Ishikawa (cell line): ENCODE measurements at regions not wholly inside any gene's neighbourhood (a gene's known extent, or its start where the extent isn't known, plus 50 kb on each side); places are given as distances from the start of the nearest gene placed in this dataset.

Experiments
- CEBPB ChIP-seq: IDR thresholded peaks from 2 replicates; pipeline ENCODE4 v1.6.1; 2012
- CREB1 ChIP-seq: IDR thresholded peaks from 2 replicates; pipeline ENCODE4 v1.6.1; 2012; ENCODE audit warnings: low read depth
- EGR1 ChIP-seq: IDR thresholded peaks from 2 replicates; pipeline ENCODE4 v1.6.1; 2012
- EP300 ChIP-seq: IDR thresholded peaks from 2 replicates; pipeline ENCODE4 v1.6.1; 2012; ENCODE audit warnings: borderline replicate concordance
- FOXM1 ChIP-seq: IDR thresholded peaks from 2 replicates; pipeline ENCODE4 v1.6.1; 2012; ENCODE audit warnings: low read depth, borderline replicate concordance
- MAX ChIP-seq: IDR thresholded peaks from 2 replicates; pipeline ENCODE4 v1.6.1; 2012
- NFIC ChIP-seq: IDR thresholded peaks from 2 replicates; pipeline ENCODE4 v1.6.1; 2012
- RAD21 ChIP-seq: IDR thresholded peaks from 2 replicates; pipeline ENCODE4 v1.6.1; 2012; ENCODE audit warnings: low read depth
- TAF1 ChIP-seq: IDR thresholded peaks from 2 replicates; pipeline ENCODE4 v1.6.1; 2012; ENCODE audit warnings: low read depth, mild to moderate bottlenecking
- TCF12 ChIP-seq: IDR thresholded peaks from 2 replicates; pipeline ENCODE4 v1.6.1; 2012; ENCODE audit warnings: low read depth
- TEAD4 ChIP-seq: IDR thresholded peaks from 2 replicates; pipeline ENCODE4 v1.6.1; 2012
- YY1 ChIP-seq: IDR thresholded peaks from 2 replicates; pipeline ENCODE4 v1.6.1; 2012; ENCODE audit warnings: low read depth
- ZBTB7A ChIP-seq: IDR thresholded peaks from 2 replicates; pipeline ENCODE4 v1.6.1; 2012; ENCODE audit warnings: low read depth
- TF ChIP-seq, protein P1 (sequence below): IDR thresholded peaks from 2 replicates; pipeline ENCODE4 v1.6.1; 2012
- TF ChIP-seq, protein P2 (sequence below): IDR thresholded peaks from 2 replicates; pipeline ENCODE4 v1.6.1; 2012; ENCODE audit warnings: low read depth, mild to moderate bottlenecking

GRCh38 chr20:24778585-24779031 is 170.5 kb upstream of the CST7 start:
- TF ChIP-seq, protein P1, sequence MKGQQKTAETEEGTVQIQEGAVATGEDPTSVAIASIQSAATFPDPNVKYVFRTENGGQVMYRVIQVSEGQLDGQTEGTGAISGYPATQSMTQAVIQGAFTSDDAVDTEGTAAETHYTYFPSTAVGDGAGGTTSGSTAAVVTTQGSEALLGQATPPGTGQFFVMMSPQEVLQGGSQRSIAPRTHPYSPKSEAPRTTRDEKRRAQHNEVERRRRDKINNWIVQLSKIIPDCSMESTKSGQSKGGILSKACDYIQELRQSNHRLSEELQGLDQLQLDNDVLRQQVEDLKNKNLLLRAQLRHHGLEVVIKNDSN: no peak
- TF ChIP-seq MAX: no peak
- TF ChIP-seq EGR1: no peak
- no peak for TF ChIP-seq EP300
- TF ChIP-seq RAD21: peak; percentile 18; the same call in 1 of the 2 replicates

DNA sequence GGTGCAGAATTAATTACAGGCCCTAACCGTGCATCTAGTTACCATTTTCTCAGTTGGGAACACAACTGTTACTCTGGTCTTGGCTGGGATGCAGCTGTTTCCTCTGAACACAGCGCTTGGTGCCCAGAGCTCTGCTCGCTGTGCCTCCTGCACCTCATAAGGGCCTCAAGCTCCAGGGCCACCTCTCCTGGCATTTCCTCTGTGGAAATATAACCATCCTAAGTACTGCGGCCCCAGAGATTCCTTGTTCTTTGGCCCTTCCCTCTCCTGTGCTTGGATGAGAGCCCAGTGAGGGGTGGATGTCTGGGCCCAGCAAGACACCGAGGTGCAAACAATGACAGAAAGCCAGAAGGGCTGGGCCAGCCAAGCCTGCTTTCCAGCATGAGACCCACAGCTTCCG is 169.9 kb upstream of the CST7 start:
- 0 out of 2 replicates have a peak, but pooled peaks have one; percentile 15 for TF ChIP-seq FOXM1
- TF ChIP-seq, protein P1: no peak
- peak; percentile 33; the same call in 1 of the 2 replicates for TF ChIP-seq RAD21
- TF ChIP-seq ZBTB7A: no peak
- 0 out of 2 replicates have a peak, but pooled peaks have one; percentile 39 for TF ChIP-seq EGR1
- TF ChIP-seq CEBPB: 0 out of 2 replicates have a peak, but pooled peaks have one; percentile 19
- 0 out of 2 replicates have a peak, but pooled peaks have one; percentile 34 for TF ChIP-seq YY1
- TF ChIP-seq EP300: peak; percentile 79
- TF ChIP-seq TEAD4: peak; percentile 73
- TF ChIP-seq NFIC: peak; percentile 89
- no peak for TF ChIP-seq TAF1
- peak; percentile 85 for TF ChIP-seq TCF12
- TF ChIP-seq, protein P2, sequence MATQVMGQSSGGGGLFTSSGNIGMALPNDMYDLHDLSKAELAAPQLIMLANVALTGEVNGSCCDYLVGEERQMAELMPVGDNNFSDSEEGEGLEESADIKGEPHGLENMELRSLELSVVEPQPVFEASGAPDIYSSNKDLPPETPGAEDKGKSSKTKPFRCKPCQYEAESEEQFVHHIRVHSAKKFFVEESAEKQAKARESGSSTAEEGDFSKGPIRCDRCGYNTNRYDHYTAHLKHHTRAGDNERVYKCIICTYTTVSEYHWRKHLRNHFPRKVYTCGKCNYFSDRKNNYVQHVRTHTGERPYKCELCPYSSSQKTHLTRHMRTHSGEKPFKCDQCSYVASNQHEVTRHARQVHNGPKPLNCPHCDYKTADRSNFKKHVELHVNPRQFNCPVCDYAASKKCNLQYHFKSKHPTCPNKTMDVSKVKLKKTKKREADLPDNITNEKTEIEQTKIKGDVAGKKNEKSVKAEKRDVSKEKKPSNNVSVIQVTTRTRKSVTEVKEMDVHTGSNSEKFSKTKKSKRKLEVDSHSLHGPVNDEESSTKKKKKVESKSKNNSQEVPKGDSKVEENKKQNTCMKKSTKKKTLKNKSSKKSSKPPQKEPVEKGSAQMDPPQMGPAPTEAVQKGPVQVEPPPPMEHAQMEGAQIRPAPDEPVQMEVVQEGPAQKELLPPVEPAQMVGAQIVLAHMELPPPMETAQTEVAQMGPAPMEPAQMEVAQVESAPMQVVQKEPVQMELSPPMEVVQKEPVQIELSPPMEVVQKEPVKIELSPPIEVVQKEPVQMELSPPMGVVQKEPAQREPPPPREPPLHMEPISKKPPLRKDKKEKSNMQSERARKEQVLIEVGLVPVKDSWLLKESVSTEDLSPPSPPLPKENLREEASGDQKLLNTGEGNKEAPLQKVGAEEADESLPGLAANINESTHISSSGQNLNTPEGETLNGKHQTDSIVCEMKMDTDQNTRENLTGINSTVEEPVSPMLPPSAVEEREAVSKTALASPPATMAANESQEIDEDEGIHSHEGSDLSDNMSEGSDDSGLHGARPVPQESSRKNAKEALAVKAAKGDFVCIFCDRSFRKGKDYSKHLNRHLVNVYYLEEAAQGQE: no peak

DNA sequence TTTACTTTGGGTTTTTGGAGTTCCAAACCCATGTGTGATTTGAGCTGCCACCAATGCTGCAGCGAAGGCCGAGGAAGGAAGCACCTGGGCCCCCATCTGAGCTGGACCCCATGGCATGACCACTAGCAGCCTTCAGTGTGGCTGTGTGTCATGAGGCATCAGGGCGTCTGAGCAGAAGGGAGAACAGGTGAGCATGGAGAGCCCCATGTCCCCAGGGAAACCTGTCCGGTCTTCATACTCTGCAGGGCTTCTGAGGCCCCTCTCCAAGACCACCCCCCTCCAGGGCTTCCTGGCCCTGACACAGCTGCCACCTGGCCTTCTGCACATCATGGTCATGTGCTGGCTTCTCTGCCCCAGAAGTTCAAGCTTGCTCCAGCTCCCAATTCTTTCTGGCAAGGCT is 169.1 kb upstream of the CST7 start:
- TF ChIP-seq CREB1 (no peak), ZBTB7A (no peak), TAF1 (no peak)

GRCh38 chr20:24780674-24781417 is 168.2 kb upstream of the CST7 start:
- TF ChIP-seq TCF12 (no peak), CREB1 (no peak), CEBPB (no peak), NFIC (no peak), TAF1 (no peak), TEAD4 (no peak), FOXM1 (no peak), EP300 (no peak), ZBTB7A (no peak), RAD21 (no peak)
- TF ChIP-seq, protein P1: no peak
- TF ChIP-seq, protein P2: no peak

GRCh38 chr20:24781418-24781980 is 167.6 kb upstream of the CST7 start:
- TF ChIP-seq RAD21: peak; percentile 84
- TF ChIP-seq MAX: no peak
- TF ChIP-seq TEAD4: no peak
- TF ChIP-seq NFIC: no peak

- no peak for TF ChIP-seq YY1
- TF ChIP-seq EP300: no peak
Observed at GRCh38 chr20:24782301-24782700, 166.8 kb upstream of the CST7 start.
